Astrocyte (in vitro differentiated cells and primary cell): ENCODE measurements at regions not wholly inside any gene's neighbourhood (a gene's known extent, or its start where the extent isn't known, plus 50 kb on each side); places are given as distances from the start of the nearest gene placed in this dataset.

Experiments
- EZH2 ChIP-seq: IDR thresholded peaks from 2 replicates; pipeline ENCODE4 v1.6.1; 2012; ENCODE audit warnings: mild to moderate bottlenecking, low read length, inconsistent platforms; ENCODE audit not compliant: insufficient read depth
- TF ChIP-seq, protein P1 (sequence below): IDR thresholded peaks from 2 replicates; pipeline ENCODE4 v1.5.1; 2011; ENCODE audit warnings: low read depth, mild to moderate bottlenecking, inconsistent platforms, low read length, moderate library complexity; ENCODE audit not compliant: insufficient read depth

DNA sequence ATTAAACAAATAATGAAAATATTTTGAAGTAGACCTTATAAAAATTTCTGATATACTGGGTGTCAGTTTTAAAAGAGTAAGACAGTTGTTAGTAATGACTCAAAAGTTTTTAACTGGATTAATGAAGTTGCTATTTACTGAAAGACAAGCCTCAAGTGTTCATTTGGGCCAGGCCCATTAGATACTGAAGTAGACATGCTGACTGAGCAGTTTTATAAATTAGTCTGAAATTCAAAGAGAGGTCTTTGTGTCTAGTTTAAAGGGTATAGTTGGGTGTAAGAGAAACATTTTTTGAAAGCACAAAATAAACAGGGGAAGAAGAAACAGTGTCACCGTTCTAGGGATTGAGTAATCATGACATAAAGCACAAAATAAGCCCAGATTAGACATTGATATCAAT is 1577.2 kb downstream of the AMY1C start:
- TF ChIP-seq, protein P1, sequence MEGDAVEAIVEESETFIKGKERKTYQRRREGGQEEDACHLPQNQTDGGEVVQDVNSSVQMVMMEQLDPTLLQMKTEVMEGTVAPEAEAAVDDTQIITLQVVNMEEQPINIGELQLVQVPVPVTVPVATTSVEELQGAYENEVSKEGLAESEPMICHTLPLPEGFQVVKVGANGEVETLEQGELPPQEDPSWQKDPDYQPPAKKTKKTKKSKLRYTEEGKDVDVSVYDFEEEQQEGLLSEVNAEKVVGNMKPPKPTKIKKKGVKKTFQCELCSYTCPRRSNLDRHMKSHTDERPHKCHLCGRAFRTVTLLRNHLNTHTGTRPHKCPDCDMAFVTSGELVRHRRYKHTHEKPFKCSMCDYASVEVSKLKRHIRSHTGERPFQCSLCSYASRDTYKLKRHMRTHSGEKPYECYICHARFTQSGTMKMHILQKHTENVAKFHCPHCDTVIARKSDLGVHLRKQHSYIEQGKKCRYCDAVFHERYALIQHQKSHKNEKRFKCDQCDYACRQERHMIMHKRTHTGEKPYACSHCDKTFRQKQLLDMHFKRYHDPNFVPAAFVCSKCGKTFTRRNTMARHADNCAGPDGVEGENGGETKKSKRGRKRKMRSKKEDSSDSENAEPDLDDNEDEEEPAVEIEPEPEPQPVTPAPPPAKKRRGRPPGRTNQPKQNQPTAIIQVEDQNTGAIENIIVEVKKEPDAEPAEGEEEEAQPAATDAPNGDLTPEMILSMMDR = no peak
- no peak for TF ChIP-seq EZH2
